H1 (cell line): ENCODE measurements at regions not wholly inside any gene's neighbourhood (a gene's known extent, or its start where the extent isn't known, plus 50 kb on each side); places are given as distances from the start of the nearest gene placed in this dataset.

Source experiments
- CTCF ChIA-PET: fragments of 300-600 bp; sonication (Branson Sonifier 250); formaldehyde crosslinking; loops from one replicate; lab custom pipeline; 2021; ENCODE audit not compliant: partially characterized antibody; lab: Charles Lee
- POLR2A ChIA-PET: fragments of 300-600 bp; sonication (Branson Sonifier 250); formaldehyde crosslinking; loops from one replicate; lab custom pipeline; 2021; ENCODE audit warnings: inconsistent platforms; ENCODE audit not compliant: partially characterized antibody; lab: Charles Lee
- DNase-seq, 2 experiments: peaks; one replicate each; pipeline versions ENCODE4 v3.0.0 to v3.0.0-alpha.2; 2010 to 2022; ENCODE audit warnings: low spot score in 2 of 2, low read depth in 1 of 2, mixed read lengths in 1 of 2
- FAIRE-seq: peaks from 2 replicates; lab custom pipeline; 2011; peaks lifted over from hg19 to GRCh38; lab: Jason Lieb, UNC
- H2AFZ ChIP-seq: 2 replicates; pipeline ENCODE4 v1.8.1; 2012; ENCODE audit warnings: low read length, inconsistent platforms
- H2AK5ac ChIP-seq: 2 replicates; pipeline ENCODE4 v1.6.1; 2013; ENCODE audit warnings: low read depth, low read length
- H2BK120ac ChIP-seq: replicated peaks from 2 replicates; pipeline ENCODE3; 2013; ENCODE audit warnings: low read depth, low read length, inconsistent platforms
- H2BK12ac ChIP-seq: 2 replicates; pipeline ENCODE4 v1.6.1; 2013; ENCODE audit warnings: low read depth, low read length
- H2BK15ac ChIP-seq: 2 replicates; pipeline ENCODE4 v1.6.1; 2013; ENCODE audit warnings: low read length
- H2BK20ac ChIP-seq: 2 replicates; pipeline ENCODE4 v1.6.1; 2013; ENCODE audit warnings: low read length
- H2BK5ac ChIP-seq: 2 replicates; pipeline ENCODE4 v1.6.1; 2013; ENCODE audit warnings: low read depth, low read length
- H3K14ac ChIP-seq: 2 replicates; pipeline ENCODE4 v1.6.1; 2013; ENCODE audit warnings: inconsistent platforms; ENCODE audit not compliant: insufficient read length
- H3K18ac ChIP-seq: 2 replicates; pipeline ENCODE4 v1.6.1; 2013; ENCODE audit warnings: low read length; ENCODE audit errors: extremely low read depth
- H3K23ac ChIP-seq: 2 replicates; pipeline ENCODE4 v1.6.1; 2013; ENCODE audit warnings: inconsistent platforms; ENCODE audit not compliant: insufficient read length
- H3K23me2 ChIP-seq: 2 replicates; pipeline ENCODE4 v1.6.1; 2013; ENCODE audit warnings: low read depth, low read length
- H3K27ac ChIP-seq: 2 replicates; pipeline ENCODE4 v1.6.1; 2011; ENCODE audit warnings: low read depth, low read length, inconsistent platforms
- H3K27me3 ChIP-seq, 4 experiments: replicated peaks in 1 of 4; 1 replicate in 1 of 4; 2 replicates in 3 of 4; pipeline versions ENCODE4 v1.6.1 to v1.8.1; 2011 to 2013; ENCODE audit warnings: low read length in 3 of 4, mild to moderate bottlenecking in 3 of 4, inconsistent platforms in 2 of 4, mixed read lengths in 2 of 4, moderate library complexity in 1 of 4; ENCODE audit not compliant: control insufficient read depth in 3 of 4, insufficient read depth in 3 of 4; ENCODE audit errors: extremely low read depth in 1 of 4
- H3K36me3 ChIP-seq, 4 experiments: 2 replicates each; pipeline versions ENCODE4 v1.6.1 to v1.8.1; 2011 to 2013; ENCODE audit warnings: mild to moderate bottlenecking in 4 of 4, low read length in 3 of 4, moderate library complexity in 2 of 4, control low read depth in 1 of 4, inconsistent platforms in 1 of 4; ENCODE audit not compliant: insufficient read depth in 4 of 4, control insufficient read depth in 2 of 4
- H3K4ac ChIP-seq: replicated peaks from 2 replicates; pipeline ENCODE3; 2013; ENCODE audit warnings: low read length, low read depth, mixed read lengths, inconsistent platforms; ENCODE audit not compliant: insufficient read length
- H3K4me1 ChIP-seq, 4 experiments: replicated peaks in 1 of 4; 1 replicate in 1 of 4; 2 replicates in 3 of 4; pipeline versions ENCODE4 v1.6.1 to v1.8.1; 2011 to 2013; ENCODE audit warnings: low read length in 3 of 4, inconsistent platforms in 2 of 4, mixed read lengths in 1 of 4; ENCODE audit not compliant: insufficient read depth in 4 of 4, control insufficient read depth in 3 of 4
- H3K4me2 ChIP-seq, 2 experiments: 2 replicates each; pipeline versions ENCODE4 v1.6.1 to v1.8.1; 2011 to 2013; ENCODE audit warnings: low read depth in 2 of 2, low read length in 2 of 2, control low read depth in 1 of 2, inconsistent platforms in 1 of 2, mild to moderate bottlenecking in 1 of 2; ENCODE audit not compliant: insufficient read depth in 1 of 2
- H3K4me3 ChIP-seq, 4 experiments: fragments of 200-600, 300-600 bp in 1 of 4; sonication (generic), shearing (Covaris generic), sonication (Bioruptor Twin) in 1 of 4; 2 replicates each; pipeline versions ENCODE4 v1.5.1 to v1.8.1; 2011 to 2016; ENCODE audit warnings: low read length in 4 of 4, low read depth in 3 of 4, control low read depth in 2 of 4, inconsistent platforms in 2 of 4, mild to moderate bottlenecking in 2 of 4, mixed read lengths in 1 of 4, moderate library complexity in 1 of 4; ENCODE audit not compliant: insufficient read depth in 2 of 4; ENCODE audit errors: extremely low read depth in 1 of 4
- H3K56ac ChIP-seq: replicated peaks from 2 replicates; pipeline ENCODE3; 2013; ENCODE audit warnings: low read depth, mild to moderate bottlenecking, mixed read lengths, low read length, inconsistent platforms; ENCODE audit not compliant: insufficient read length
- H3K79me1 ChIP-seq: 2 replicates; pipeline ENCODE4 v1.6.1; 2013; ENCODE audit warnings: low read depth, low read length, control low read depth
- H3K79me2 ChIP-seq, 2 experiments: 2 replicates each; pipeline versions ENCODE4 v1.6.1 to v1.8.1; 2012 to 2013; ENCODE audit warnings: low read length in 2 of 2, mild to moderate bottlenecking in 2 of 2, inconsistent platforms in 1 of 2; ENCODE audit not compliant: insufficient read depth in 2 of 2, control insufficient read depth in 1 of 2
- H3K9ac ChIP-seq, 4 experiments: replicated peaks in 1 of 4; 1 replicate in 1 of 4; 2 replicates in 3 of 4; pipeline versions ENCODE4 v1.6.1 to v1.8.1; 2011 to 2013; ENCODE audit warnings: low read depth in 3 of 4, low read length in 3 of 4, control low read depth in 2 of 4, mild to moderate bottlenecking in 2 of 4, moderate library complexity in 2 of 4, inconsistent platforms in 1 of 4; ENCODE audit errors: extremely low read depth in 1 of 4
- H3K9me3 ChIP-seq, 2 experiments: 2 replicates each; pipeline versions ENCODE4 v1.6.1 to v1.8.1; 2012 to 2013; ENCODE audit warnings: mild to moderate bottlenecking in 2 of 2, moderate library complexity in 2 of 2, control low read depth in 1 of 2, inconsistent platforms in 1 of 2, low read depth in 1 of 2, low read length in 1 of 2, mixed read lengths in 1 of 2; ENCODE audit not compliant: insufficient read depth in 2 of 2
- H4K20me1 ChIP-seq, 2 experiments: replicated peaks in 1 of 2; 2 replicates each; pipeline versions ENCODE3 to v1.8.1; 2011 to 2013; ENCODE audit warnings: inconsistent platforms in 2 of 2, low read length in 2 of 2, mild to moderate bottlenecking in 1 of 2; ENCODE audit not compliant: insufficient read depth in 2 of 2, control insufficient read depth in 1 of 2
- H4K5ac ChIP-seq: 2 replicates; pipeline ENCODE4 v1.6.1; 2013; ENCODE audit warnings: low read length, low read depth, mixed read lengths, inconsistent platforms; ENCODE audit not compliant: insufficient read length
- H4K8ac ChIP-seq: 2 replicates; pipeline ENCODE4 v1.8.0; 2013; ENCODE audit warnings: mild to moderate bottlenecking, moderate library complexity, low read length, inconsistent platforms; ENCODE audit not compliant: insufficient read depth; ENCODE audit errors: extremely low read depth
- H4K91ac ChIP-seq: replicated peaks from 2 replicates; pipeline ENCODE3; 2013; ENCODE audit warnings: low read length, mixed read lengths, inconsistent platforms; ENCODE audit not compliant: insufficient read length
- CBX5 ChIP-seq: fragments of 300-800, 300-1000 bp; sonication (generic); IDR thresholded peaks from 2 replicates; pipeline ENCODE4 v1.7.1; 2016; ENCODE audit warnings: antibody characterized with exemption, low read length, low read depth
- CTBP2 ChIP-seq: IDR thresholded peaks from 2 replicates; pipeline ENCODE4 v1.7.0; 2011; ENCODE audit warnings: borderline replicate concordance, mild to moderate bottlenecking, moderate library complexity, mixed read lengths, low read length; ENCODE audit not compliant: insufficient read depth, insufficient read length
- GABPA ChIP-seq: IDR thresholded peaks from 2 replicates; pipeline ENCODE4 v1.6.1; 2011; ENCODE audit warnings: mild to moderate bottlenecking, low read length, moderate library complexity, borderline replicate concordance; ENCODE audit not compliant: insufficient read depth
- HDAC2 ChIP-seq, 2 experiments: fragments of 300-600 bp in 1 of 2; sonication (generic) in 1 of 2; IDR thresholded peaks; 2 replicates each; pipeline ENCODE4 v1.6.1; 2011 to 2012; ENCODE audit warnings: low read depth in 2 of 2, low read length in 2 of 2, mild to moderate bottlenecking in 2 of 2, moderate library complexity in 2 of 2, borderline replicate concordance in 1 of 2, inconsistent platforms in 1 of 2
- KDM1A ChIP-seq: fragments of 200-600, 300-600 bp; sonication (generic); IDR thresholded peaks from 2 replicates; pipeline ENCODE4 v1.7.1; 2016; ENCODE audit warnings: mild to moderate bottlenecking, low read length, borderline replicate concordance
- NRF1 ChIP-seq: IDR thresholded peaks from 2 replicates; pipeline ENCODE4 v1.6.1; 2011; ENCODE audit warnings: mild to moderate bottlenecking, low read depth, low read length, improper control_type of control experiment
- POU5F1 ChIP-seq: IDR thresholded peaks from 2 replicates; pipeline ENCODE4 v1.6.1; 2011; ENCODE audit warnings: low read depth, mild to moderate bottlenecking, low read length, moderate library complexity
- RNF2 ChIP-seq: fragments of 200-900, 300-1000 bp; sonication (generic); IDR thresholded peaks from 2 replicates; pipeline ENCODE4 v1.7.1; 2016; ENCODE audit warnings: borderline replicate concordance, low read depth, mild to moderate bottlenecking, antibody characterized with exemption, low read length; ENCODE audit not compliant: poor library complexity, severe bottlenecking; ENCODE audit errors: missing control alignments
- SAP30 ChIP-seq: fragments of 300-600 bp; sonication (generic); IDR thresholded peaks from 2 replicates; pipeline ENCODE4 v1.7.1; 2012; ENCODE audit warnings: low read length, moderate library complexity, mild to moderate bottlenecking, inconsistent platforms; ENCODE audit not compliant: insufficient read depth, insufficient replicate concordance
- SP4 ChIP-seq: IDR thresholded peaks from 2 replicates; pipeline ENCODE4 v1.6.1; 2012; ENCODE audit warnings: low read length, inconsistent platforms
- SRF ChIP-seq: IDR thresholded peaks from 2 replicates; pipeline ENCODE4 v1.6.1; 2011; ENCODE audit warnings: mild to moderate bottlenecking, low read depth, low read length, moderate library complexity
- TEAD4 ChIP-seq: IDR thresholded peaks from 2 replicates; pipeline ENCODE4 v1.6.1; 2012; ENCODE audit warnings: low read depth, low read length, inconsistent platforms, mixed read lengths
- TF ChIP-seq, protein P1 (sequence below): IDR thresholded peaks from 2 replicates; pipeline ENCODE4 v1.6.1; 2012; ENCODE audit warnings: low read length, inconsistent platforms

DNA sequence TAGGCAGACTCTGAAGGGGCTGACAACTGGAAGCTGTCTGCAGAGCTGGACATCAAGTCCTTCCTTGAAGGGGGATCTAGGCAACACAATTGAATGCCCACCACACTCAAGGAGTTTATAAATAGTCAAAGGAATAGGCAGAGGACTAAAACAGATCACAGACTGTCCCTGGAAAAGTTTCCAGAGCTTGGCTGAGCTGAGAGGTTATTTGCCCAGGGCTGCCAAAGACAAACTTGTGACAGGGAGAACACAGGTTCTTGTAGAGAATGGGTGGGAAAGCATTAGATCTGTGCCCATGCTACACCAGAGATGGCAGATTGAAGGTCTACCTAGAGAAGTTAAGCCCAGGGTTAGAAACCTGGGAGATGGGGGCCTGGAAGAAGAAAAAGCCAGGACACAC is 344.6 kb downstream of the MID1IP1 start:
- Histone ChIP-seq H4K8ac (no peak overlapping the region), H2BK20ac (no peak overlapping the region), H2AFZ (no peak overlapping the region), H2BK15ac (no peak overlapping the region), H3K9ac (no peak overlapping the region), H4K91ac (no peak overlapping the region), H3K36me3 (no peaks in the 10 kb centered on the region), H2BK12ac (no peak overlapping the region), H4K5ac (no peak overlapping the region), H3K18ac (no peak overlapping the region), H3K14ac (no peak overlapping the region), H3K79me2 (no peaks in the 10 kb centered on the region), H2BK5ac (no peak overlapping the region), H3K23ac (no peak overlapping the region), H3K4me3 (no peak overlapping the region), H3K23me2 (no peaks in the 10 kb centered on the region), H3K9me3 (no peaks in the 10 kb centered on the region), H3K4me2 (no peak overlapping the region), H2AK5ac (no peak overlapping the region), H3K56ac (no peak overlapping the region), H3K27ac (no peak overlapping the region), H3K4me1 (0 out of 7 replicates have a peak, but pooled peaks cover 0 to under 1% (median 0%) of the 10 kb centered on the region in 4 experiments), H3K79me1 (no peaks in the 10 kb centered on the region), H3K4ac (no peak overlapping the region), H2BK120ac (no peak overlapping the region), H4K20me1 (no peaks in the 10 kb centered on the region), H3K27me3 (no peaks in the 10 kb centered on the region)
- CTCF ChIA-PET: interaction anchor here (2.6 kb wide), 1 partner anchor 12 kb away, joined by 7 read pairs; no protein-coding TSS in a partner anchor
- POLR2A ChIA-PET: no interaction called here
- FAIRE-seq (no peak), DNase-seq (no peak)
- TF ChIP-seq KDM1A (no peak), CTBP2 (no peak), TEAD4 (no peak), GABPA (no peak), SAP30 (no peak), POU5F1 (no peak), RNF2 (no peak), SP4 (no peak), NRF1 (no peak), HDAC2 (IDR thresholded peaks at IDR 0.05; ENCODE audit: borderline replicate concordance in 1 of 2, low read depth in 2 of 2, low read length in 2 of 2) (no peak), SRF (no peak), CBX5 (no peak)
- TF ChIP-seq, protein P1, sequence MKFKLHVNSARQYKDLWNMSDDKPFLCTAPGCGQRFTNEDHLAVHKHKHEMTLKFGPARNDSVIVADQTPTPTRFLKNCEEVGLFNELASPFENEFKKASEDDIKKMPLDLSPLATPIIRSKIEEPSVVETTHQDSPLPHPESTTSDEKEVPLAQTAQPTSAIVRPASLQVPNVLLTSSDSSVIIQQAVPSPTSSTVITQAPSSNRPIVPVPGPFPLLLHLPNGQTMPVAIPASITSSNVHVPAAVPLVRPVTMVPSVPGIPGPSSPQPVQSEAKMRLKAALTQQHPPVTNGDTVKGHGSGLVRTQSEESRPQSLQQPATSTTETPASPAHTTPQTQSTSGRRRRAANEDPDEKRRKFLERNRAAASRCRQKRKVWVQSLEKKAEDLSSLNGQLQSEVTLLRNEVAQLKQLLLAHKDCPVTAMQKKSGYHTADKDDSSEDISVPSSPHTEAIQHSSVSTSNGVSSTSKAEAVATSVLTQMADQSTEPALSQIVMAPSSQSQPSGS: no peak
